GM18498 (cell line): ENCODE measurements at regions not wholly inside any gene's neighbourhood (a gene's known extent, or its start where the extent isn't known, plus 50 kb on each side); places are given as distances from the start of the nearest gene placed in this dataset.

ENCODE experiments used
- ATAC-seq: cut with Tn5 transposase; IDR thresholded peaks from one replicate; pipeline ENCODE4 v1.9.1; 2021; ENCODE audit warnings: mild to moderate bottlenecking, moderate library complexity; ENCODE audit not compliant: unreplicated experiment

DNA sequence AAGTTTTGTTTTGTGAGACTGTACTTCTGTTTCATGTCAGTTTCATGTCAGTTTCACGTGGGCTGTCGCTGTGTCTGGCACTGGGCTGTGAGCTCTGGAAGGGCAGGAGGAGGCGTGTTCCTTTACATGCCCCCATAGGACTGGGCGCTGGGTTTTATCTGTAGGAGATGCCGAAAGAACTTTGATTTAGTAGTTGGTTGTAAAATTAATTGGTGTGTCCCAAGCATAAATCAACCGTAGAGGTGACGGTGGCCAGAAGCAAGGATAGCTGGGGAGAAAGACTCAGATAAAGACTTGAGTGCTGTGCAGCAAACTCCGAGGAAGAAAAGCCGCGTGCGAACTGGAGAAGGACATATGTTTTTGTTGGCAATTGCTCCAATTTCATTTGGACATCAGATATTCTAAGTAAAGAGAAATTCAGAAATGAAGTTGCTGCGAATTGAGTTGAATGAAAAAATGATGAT lies 182.5 kb downstream of the VRK1 start:
- ATAC-seq = no peak

GRCh38 chr14:96980835-96981234 lies 183.7 kb downstream of the VRK1 start:
- ATAC-seq = no peak

- ATAC-seq = no peak
Observed at GRCh38 chr14:96986256-96987085, 189.3 kb downstream of the VRK1 start.

- ATAC-seq = no peak
Observed at GRCh38 chr14:96987086-96987474, 189.9 kb downstream of the VRK1 start.

GRCh38 chr14:96987771-96988170 lies 190.6 kb downstream of the VRK1 start:
- no peak for ATAC-seq

GRCh38 chr14:96989306-96989705 lies 192.1 kb downstream of the VRK1 start:
- ATAC-seq = no peak

DNA sequence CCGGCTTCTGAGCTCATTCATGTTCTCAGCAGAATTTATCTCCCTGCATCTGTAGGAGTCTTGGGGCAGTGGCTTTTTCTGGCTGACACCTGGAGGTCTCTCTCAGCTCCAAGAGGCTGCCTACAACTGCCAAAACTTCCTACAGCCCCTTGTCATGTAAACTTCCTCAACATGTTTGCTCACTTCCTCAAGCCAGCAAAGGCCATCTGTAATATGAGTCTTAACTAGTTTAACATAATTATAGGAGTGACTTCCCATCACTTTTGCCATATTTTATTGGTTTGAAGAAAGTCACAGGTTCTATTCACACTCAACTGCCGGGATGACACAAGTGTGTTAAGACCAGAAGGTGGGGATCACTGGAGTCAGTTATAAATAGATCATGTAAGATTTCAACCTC lies 194.0 kb downstream of the VRK1 start:
- no peak for ATAC-seq

DNA sequence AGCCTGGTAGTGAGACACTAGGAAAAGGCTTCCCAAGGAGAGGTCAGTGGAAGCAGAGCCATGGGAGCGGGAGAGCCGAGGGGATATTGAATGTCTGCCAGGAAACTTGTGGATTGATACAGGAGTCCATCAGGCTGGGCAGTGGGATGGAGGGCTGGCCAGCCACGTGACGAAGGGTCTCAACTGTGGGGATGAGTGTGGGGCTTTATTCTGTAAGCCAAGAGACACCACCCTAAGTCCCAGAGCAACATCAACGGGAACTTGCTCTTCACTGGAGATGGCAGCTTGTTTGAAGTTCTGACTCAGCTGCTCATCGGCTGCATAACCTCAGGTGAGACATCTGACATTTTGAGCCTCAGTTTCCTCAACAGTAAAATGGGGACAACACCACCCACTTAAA lies 197.8 kb downstream of the VRK1 start:
- no peak for ATAC-seq

- no peak for ATAC-seq
Observed at GRCh38 chr14:96997269-96997668, 200.1 kb downstream of the VRK1 start.

- no peak for ATAC-seq
Observed at GRCh38 chr14:96997996-96998395, 200.8 kb downstream of the VRK1 start.

GRCh38 chr14:96999654-97000155 lies 202.5 kb downstream of the VRK1 start:
- ATAC-seq = no peak

DNA sequence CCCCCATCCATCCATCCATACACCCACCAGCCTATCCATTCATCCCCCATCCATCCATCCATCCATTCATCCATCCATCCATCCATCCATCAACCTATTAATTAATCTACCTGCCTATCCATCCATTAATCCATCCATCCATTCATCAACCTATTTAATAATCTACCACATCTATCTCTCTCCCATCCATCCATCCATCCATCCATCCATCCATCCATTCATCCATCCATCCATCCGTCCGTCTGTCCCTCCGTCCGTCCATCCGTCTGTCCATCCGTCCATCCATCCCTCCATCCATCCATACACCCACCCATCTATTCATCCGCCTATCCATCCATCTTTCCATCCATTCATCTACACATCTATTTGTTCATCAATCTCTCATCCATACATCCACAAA lies 205.3 kb downstream of the VRK1 start:
- ATAC-seq = no peak

GRCh38 chr14:97005934-97006333 lies 208.8 kb downstream of the VRK1 start:
- ATAC-seq = no peak

DNA sequence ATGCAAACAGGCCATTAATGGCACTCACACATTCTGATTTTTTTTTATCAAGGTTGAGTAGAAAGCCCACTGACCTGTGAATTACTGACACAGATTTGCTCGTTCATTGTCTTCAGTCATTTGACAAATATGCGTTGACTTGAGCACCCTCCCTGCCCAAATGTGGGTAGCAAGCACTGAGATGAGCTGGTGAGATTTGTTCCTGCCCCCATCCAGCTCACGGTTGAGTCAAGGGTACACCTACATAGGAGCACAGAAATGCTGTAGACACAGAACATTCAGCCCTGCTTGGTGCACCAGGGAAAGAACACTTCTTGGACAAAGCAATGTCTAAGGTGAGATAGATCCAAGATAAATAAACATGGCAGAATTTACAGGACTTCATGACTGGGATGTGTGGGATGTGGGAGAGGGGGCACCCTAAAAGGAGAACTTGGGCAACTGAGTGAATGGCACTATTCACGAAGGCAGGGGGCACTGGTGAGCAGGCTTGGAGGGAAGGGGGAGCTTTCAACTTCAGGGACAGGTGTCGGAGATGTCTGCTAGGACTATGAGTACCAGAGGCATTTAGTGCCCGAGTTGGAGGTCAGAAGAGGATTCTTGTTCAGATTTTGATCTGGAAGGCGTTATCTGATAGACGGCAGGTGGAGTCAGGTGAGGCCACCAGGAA lies 213.4 kb downstream of the VRK1 start:
- ATAC-seq = no peak

GRCh38 chr14:97013878-97014277 lies 216.7 kb downstream of the VRK1 start:
- no peak for ATAC-seq

DNA sequence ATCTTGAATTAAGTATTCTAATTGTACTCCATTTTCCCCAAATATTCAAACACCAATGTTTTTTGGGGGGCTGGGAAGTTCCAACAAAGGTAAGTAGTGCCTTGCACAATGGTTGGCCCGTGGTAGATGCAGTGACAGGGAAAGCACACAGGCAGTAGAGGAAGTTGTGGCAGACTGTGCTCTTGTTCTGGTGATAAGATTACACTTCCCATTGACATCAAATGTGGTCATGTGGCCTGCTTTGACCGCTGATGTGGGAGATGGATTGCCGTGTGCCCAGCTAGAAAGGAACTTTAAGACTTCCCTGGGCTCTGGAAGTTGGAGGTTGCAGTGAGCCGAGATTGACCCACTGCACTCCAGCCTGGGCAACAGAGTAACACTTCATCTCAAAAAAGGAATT lies 223.8 kb downstream of the VRK1 start:
- ATAC-seq = no peak

DNA sequence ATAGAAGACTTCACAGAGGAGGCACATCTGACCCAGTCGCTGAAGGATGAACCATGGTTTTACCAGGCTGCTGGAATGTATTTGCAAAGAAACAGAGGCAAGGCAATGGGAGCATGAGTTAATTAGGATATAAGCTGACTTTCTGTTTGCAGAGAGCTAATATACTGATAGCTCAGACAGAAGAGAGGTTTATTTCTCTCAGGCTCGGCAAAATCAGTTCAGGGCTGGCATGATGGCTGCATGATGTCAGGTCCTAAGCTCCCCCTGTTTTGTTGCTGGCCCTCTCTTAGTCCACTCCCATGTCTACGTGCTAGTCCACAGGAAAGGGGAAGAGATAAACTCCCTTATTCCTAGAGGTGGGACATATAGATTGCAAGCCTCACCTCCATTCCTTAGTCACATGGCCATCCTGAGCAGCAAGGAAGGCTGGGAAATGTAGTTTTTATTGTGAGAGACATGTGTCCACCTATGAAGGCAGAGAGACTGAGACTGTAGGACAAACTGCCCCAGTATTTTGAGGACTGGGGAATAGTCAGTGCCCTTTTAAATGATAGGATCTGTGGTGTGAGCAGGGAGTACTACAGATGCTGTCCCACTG lies 224.5 kb downstream of the VRK1 start:
- ATAC-seq = no peak

- ATAC-seq = no peak
Observed at GRCh38 chr14:97022741-97023140, 225.6 kb downstream of the VRK1 start.

- ATAC-seq = no peak
Observed at GRCh38 chr14:97023871-97024270, 226.7 kb downstream of the VRK1 start.

DNA sequence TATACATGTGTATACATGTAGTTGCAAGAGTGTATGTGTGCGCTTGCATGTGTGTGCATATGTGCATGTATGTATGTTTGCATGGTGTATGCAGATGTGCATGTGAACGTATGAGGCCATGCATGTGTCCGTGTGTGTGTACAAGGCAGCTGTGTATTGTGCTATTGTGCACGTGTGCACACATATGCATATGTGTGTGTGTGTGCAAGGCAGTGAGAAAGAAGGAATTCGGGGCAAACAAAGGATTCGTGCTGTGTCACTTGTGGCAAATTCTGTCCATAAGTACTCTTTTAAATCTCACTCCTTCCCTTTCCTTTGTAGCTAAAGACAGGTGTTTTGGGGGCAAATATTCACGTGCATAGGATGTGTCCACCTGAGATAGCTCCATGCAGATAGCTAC lies 227.1 kb downstream of the VRK1 start:
- ATAC-seq = no peak

- no peak for ATAC-seq
Observed at GRCh38 chr14:97025722-97026121, 228.5 kb downstream of the VRK1 start.
